ENCODE measurements at regions not wholly inside any gene's neighbourhood (a gene's known extent, or its start where the extent isn't known, plus 50 kb on each side); places are given as distances from the start of the nearest gene placed in this dataset.

- Histone ChIP-seq H3K36me3 (ENCODE audit: control insufficient read depth in 2 of 2, insufficient read depth in 2 of 2, low read length in 1 of 2) (no peaks in the 10 kb centered on the region), H3K4me1 (ENCODE audit: control insufficient read depth in 2 of 2, insufficient read depth in 2 of 2, low read length in 2 of 2) (no peaks in the 10 kb centered on the region), H3K27me3 (ENCODE audit: control insufficient read depth in 2 of 2, insufficient read depth in 1 of 2, low read length in 1 of 2) (no peaks in the 10 kb centered on the region), H3K4me3 (ENCODE audit: low read length in 2 of 2) (no peak overlapping the region), H3K9me3 (ENCODE audit: control insufficient read depth in 2 of 2, insufficient read depth in 1 of 2, low read length in 1 of 2) (no peaks in the 10 kb centered on the region), H3K27ac (ENCODE audit: low read depth in 1 of 2, low read length in 1 of 2) (no peak overlapping the region)
- 96% methylated on average over 7 of the region's 7 CpGs for WGBS
- no peak for DNase-seq (ENCODE audit: low read depth in 6 of 9, low spot score in 9 of 9)
Measured at GRCh38 chr1:83776913-83777757, 221.8 kb downstream of the TTLL7 start.

DNA sequence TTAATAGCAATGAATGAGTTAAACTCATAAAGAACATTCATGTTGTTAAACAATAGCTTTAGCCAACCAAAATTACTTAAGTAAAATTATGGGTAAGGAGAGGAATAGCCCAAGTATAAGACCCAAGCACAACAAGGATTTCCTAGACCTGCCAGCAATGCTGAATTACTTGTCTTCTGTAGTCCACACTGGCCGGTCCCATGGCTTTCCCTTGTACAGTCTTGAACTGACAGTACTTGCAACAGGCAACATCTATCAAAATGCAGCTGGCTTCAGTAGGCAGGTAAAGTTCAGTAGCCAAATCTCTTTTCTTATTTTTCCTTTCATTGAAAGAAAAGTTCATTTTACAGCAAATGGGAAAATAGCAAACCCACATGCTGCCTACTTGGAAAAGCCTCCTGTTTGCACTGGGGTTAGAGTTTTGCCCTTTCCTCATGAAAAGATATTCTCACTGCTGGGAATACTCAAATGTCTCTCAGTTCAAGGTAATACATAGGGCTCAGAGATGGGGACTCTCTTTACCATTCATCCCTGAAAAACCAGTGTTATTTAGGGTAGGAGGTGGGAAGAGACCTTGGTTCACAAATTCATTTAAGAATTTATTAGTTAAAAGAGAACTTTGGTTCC, 222.8 kb downstream of the TTLL7 start:
- DNase-seq (ENCODE audit: low read depth in 6 of 9, low spot score in 9 of 9): no peak
- H3K4me1 ChIP-seq (ENCODE audit: control insufficient read depth in 2 of 2, insufficient read depth in 2 of 2, low read length in 2 of 2): no peaks in the 10 kb centered on the region
- H3K36me3 ChIP-seq (ENCODE audit: control insufficient read depth in 2 of 2, insufficient read depth in 2 of 2, low read length in 1 of 2): no peaks in the 10 kb centered on the region
- H3K27me3 ChIP-seq (ENCODE audit: control insufficient read depth in 2 of 2, insufficient read depth in 1 of 2, low read length in 1 of 2): no peaks in the 10 kb centered on the region
- no peaks in the 10 kb centered on the region for H3K9me3 ChIP-seq (ENCODE audit: control insufficient read depth in 2 of 2, insufficient read depth in 1 of 2, low read length in 1 of 2)
- H3K27ac ChIP-seq (ENCODE audit: low read depth in 1 of 2, low read length in 1 of 2): no peak overlapping the region
- 99% methylated on average over 1 of the region's 1 CpG for WGBS
- H3K4me3 ChIP-seq (ENCODE audit: low read length in 2 of 2): no peak overlapping the region

- Histone ChIP-seq H3K9me3 (ENCODE audit: control insufficient read depth in 2 of 2, insufficient read depth in 1 of 2, low read length in 1 of 2) (no peaks in the 10 kb centered on the region), H3K36me3 (ENCODE audit: control insufficient read depth in 2 of 2, insufficient read depth in 2 of 2, low read length in 1 of 2) (no peaks in the 10 kb centered on the region), H3K27ac (ENCODE audit: low read depth in 1 of 2, low read length in 1 of 2) (no peak overlapping the region), H3K4me1 (ENCODE audit: control insufficient read depth in 2 of 2, insufficient read depth in 2 of 2, low read length in 2 of 2) (no peaks in the 10 kb centered on the region), H3K27me3 (ENCODE audit: control insufficient read depth in 2 of 2, insufficient read depth in 1 of 2, low read length in 1 of 2) (no peaks in the 10 kb centered on the region), H3K4me3 (ENCODE audit: low read length in 2 of 2) (no peak overlapping the region)
- no peak for DNase-seq (ENCODE audit: low read depth in 6 of 9, low spot score in 9 of 9)
- 95% methylated on average over 4 of the region's 4 CpGs for WGBS
Measured at GRCh38 chr1:83773059-83773458, 225.9 kb downstream of the TTLL7 start.

GRCh38 chr1:83770319-83770661, 228.6 kb downstream of the TTLL7 start:
- H3K4me3 ChIP-seq (ENCODE audit: low read length in 2 of 2): no peak overlapping the region

GRCh38 chr1:83769594-83770318, 229.2 kb downstream of the TTLL7 start:
- no peaks in the 10 kb centered on the region for H3K9me3 ChIP-seq (ENCODE audit: control insufficient read depth in 2 of 2, insufficient read depth in 1 of 2, low read length in 1 of 2)
- H3K36me3 ChIP-seq (ENCODE audit: control insufficient read depth in 2 of 2, insufficient read depth in 2 of 2, low read length in 1 of 2): no peaks in the 10 kb centered on the region
- no peaks in the 10 kb centered on the region for H3K27me3 ChIP-seq (ENCODE audit: control insufficient read depth in 2 of 2, insufficient read depth in 1 of 2, low read length in 1 of 2)
- H3K4me1 ChIP-seq (ENCODE audit: control insufficient read depth in 2 of 2, insufficient read depth in 2 of 2, low read length in 2 of 2): no peaks in the 10 kb centered on the region
- 78% methylated on average over 3 of the region's 3 CpGs for WGBS
- no peak overlapping the region for H3K4me3 ChIP-seq (ENCODE audit: low read length in 2 of 2)
- no peak overlapping the region for H3K27ac ChIP-seq (ENCODE audit: low read depth in 1 of 2, low read length in 1 of 2)
- no peak for DNase-seq (ENCODE audit: low read depth in 6 of 9, low spot score in 9 of 9)

More at GRCh38 chr1:83770319-83770661, 228.6 kb downstream of the TTLL7 start:
- no peak for DNase-seq (ENCODE audit: low read depth in 6 of 9, low spot score in 9 of 9)
- Histone ChIP-seq H3K27ac (ENCODE audit: low read depth in 1 of 2, low read length in 1 of 2) (no peak overlapping the region), H3K27me3 (ENCODE audit: control insufficient read depth in 2 of 2, insufficient read depth in 1 of 2, low read length in 1 of 2) (no peaks in the 10 kb centered on the region), H3K9me3 (ENCODE audit: control insufficient read depth in 2 of 2, insufficient read depth in 1 of 2, low read length in 1 of 2) (no peaks in the 10 kb centered on the region), H3K4me1 (ENCODE audit: control insufficient read depth in 2 of 2, insufficient read depth in 2 of 2, low read length in 2 of 2) (no peaks in the 10 kb centered on the region), H3K36me3 (ENCODE audit: control insufficient read depth in 2 of 2, insufficient read depth in 2 of 2, low read length in 1 of 2) (no peaks in the 10 kb centered on the region)

DNA sequence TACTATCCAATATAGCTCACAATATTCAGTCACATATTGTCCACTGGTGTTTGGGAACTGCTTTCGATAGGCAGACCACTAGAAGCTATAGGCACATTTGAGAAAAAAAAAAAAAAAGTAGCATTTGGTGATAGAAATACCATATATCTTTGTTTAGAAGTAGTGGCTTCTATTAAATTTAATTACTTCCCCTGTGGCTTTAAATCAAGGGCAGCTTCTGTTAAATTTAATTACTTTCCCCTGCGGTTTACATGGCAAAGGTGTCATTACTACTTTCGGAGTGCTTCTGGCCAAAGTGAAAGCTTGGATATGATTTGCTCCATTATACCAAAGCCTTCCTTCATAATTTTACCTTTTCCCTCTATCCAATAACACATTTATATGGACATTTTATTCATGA, 229.9 kb downstream of the TTLL7 start:
- 56% methylated on average over 3 of the region's 3 CpGs for WGBS
- Histone ChIP-seq H3K9me3 (ENCODE audit: control insufficient read depth in 2 of 2, insufficient read depth in 1 of 2, low read length in 1 of 2) (no peaks in the 10 kb centered on the region), H3K4me1 (ENCODE audit: control insufficient read depth in 2 of 2, insufficient read depth in 2 of 2, low read length in 2 of 2) (no peaks in the 10 kb centered on the region), H3K4me3 (ENCODE audit: low read length in 2 of 2) (no peak overlapping the region), H3K36me3 (ENCODE audit: control insufficient read depth in 2 of 2, insufficient read depth in 2 of 2, low read length in 1 of 2) (no peaks in the 10 kb centered on the region), H3K27me3 (ENCODE audit: control insufficient read depth in 2 of 2, insufficient read depth in 1 of 2, low read length in 1 of 2) (no peaks in the 10 kb centered on the region), H3K27ac (ENCODE audit: low read depth in 1 of 2, low read length in 1 of 2) (no peak overlapping the region)
- no peak for DNase-seq (ENCODE audit: low read depth in 6 of 9, low spot score in 9 of 9)

GRCh38 chr1:83766241-83766691, 232.7 kb downstream of the TTLL7 start:
- no peak for DNase-seq (ENCODE audit: low read depth in 6 of 9, low spot score in 9 of 9)
- peaks cover 0 to 3% of the 10 kb centered on the region in 2 donors for H3K4me1 ChIP-seq (ENCODE audit: control insufficient read depth in 2 of 2, insufficient read depth in 2 of 2, low read length in 2 of 2)
- H3K9me3 ChIP-seq (ENCODE audit: control insufficient read depth in 2 of 2, insufficient read depth in 1 of 2, low read length in 1 of 2): no peaks in the 10 kb centered on the region
- no peak overlapping the region for H3K4me3 ChIP-seq (ENCODE audit: low read length in 2 of 2)
- no peaks in the 10 kb centered on the region for H3K27me3 ChIP-seq (ENCODE audit: control insufficient read depth in 2 of 2, insufficient read depth in 1 of 2, low read length in 1 of 2)
- WGBS: 88% methylated on average over 1 of the region's 1 CpG
- no peak overlapping the region for H3K27ac ChIP-seq (ENCODE audit: low read depth in 1 of 2, low read length in 1 of 2)
- no peaks in the 10 kb centered on the region for H3K36me3 ChIP-seq (ENCODE audit: control insufficient read depth in 2 of 2, insufficient read depth in 2 of 2, low read length in 1 of 2)

GRCh38 chr1:83765125-83765524, 233.8 kb downstream of the TTLL7 start:
- no peak overlapping the region for H3K27ac ChIP-seq (ENCODE audit: low read depth in 1 of 2, low read length in 1 of 2)
- no peaks in the 10 kb centered on the region for H3K27me3 ChIP-seq (ENCODE audit: control insufficient read depth in 2 of 2, insufficient read depth in 1 of 2, low read length in 1 of 2)
- no peaks in the 10 kb centered on the region for H3K9me3 ChIP-seq (ENCODE audit: control insufficient read depth in 2 of 2, insufficient read depth in 1 of 2, low read length in 1 of 2)
- H3K4me1 ChIP-seq (ENCODE audit: control insufficient read depth in 2 of 2, insufficient read depth in 2 of 2, low read length in 2 of 2): peaks cover 0 to 11% of the 10 kb centered on the region in 2 donors
- H3K4me3 ChIP-seq (ENCODE audit: low read length in 2 of 2): no peak overlapping the region
- no peaks in the 10 kb centered on the region for H3K36me3 ChIP-seq (ENCODE audit: control insufficient read depth in 2 of 2, insufficient read depth in 2 of 2, low read length in 1 of 2)
- no peak for DNase-seq (ENCODE audit: low read depth in 6 of 9, low spot score in 9 of 9)
- WGBS: over 99% methylated on average over 3 of the region's 3 CpGs

GRCh38 chr1:83764209-83764608, 234.7 kb downstream of the TTLL7 start:
- no peak overlapping the region for H3K4me3 ChIP-seq (ENCODE audit: low read length in 2 of 2)
- H3K9me3 ChIP-seq (ENCODE audit: control insufficient read depth in 2 of 2, insufficient read depth in 1 of 2, low read length in 1 of 2): no peaks in the 10 kb centered on the region
- no peak overlapping the region for H3K27ac ChIP-seq (ENCODE audit: low read depth in 1 of 2, low read length in 1 of 2)
- H3K27me3 ChIP-seq (ENCODE audit: control insufficient read depth in 2 of 2, insufficient read depth in 1 of 2, low read length in 1 of 2): no peaks in the 10 kb centered on the region
- WGBS: 90% methylated on average over 2 of the region's 2 CpGs
- H3K4me1 ChIP-seq (ENCODE audit: control insufficient read depth in 2 of 2, insufficient read depth in 2 of 2, low read length in 2 of 2): peaks cover 0 to 11% of the 10 kb centered on the region in 2 donors
- DNase-seq (ENCODE audit: low read depth in 6 of 9, low spot score in 9 of 9): no peak
- no peaks in the 10 kb centered on the region for H3K36me3 ChIP-seq (ENCODE audit: control insufficient read depth in 2 of 2, insufficient read depth in 2 of 2, low read length in 1 of 2)
